Prostate gland (tissue), 2 donors: ENCODE measurements at regions not wholly inside any gene's neighbourhood (a gene's known extent, or its start where the extent isn't known, plus 50 kb on each side); places are given as distances from the start of the nearest gene placed in this dataset.

Experiments used
- CTCF ChIP-seq, 4 experiments: fragments of 200-600 bp in 2 of 4; fragments of 450-650 bp in 2 of 4; sonication (generic) in 2 of 4; IDR thresholded peaks; 1 replicate in 3 of 4; 2 replicates in 1 of 4; pipeline ENCODE4 v1.5.1; 2016 to 2019; ENCODE audit warnings: antibody characterized with exemption in 4 of 4, mild to moderate bottlenecking in 2 of 4, moderate library complexity in 2 of 4
- POLR2A ChIP-seq: fragments of 450-650 bp; IDR thresholded peaks from one replicate; pipeline ENCODE4 v1.6.1; 2016; ENCODE audit warnings: antibody characterized with exemption, mild to moderate bottlenecking
- POLR2AphosphoS5 ChIP-seq: sonication (generic); formaldehyde crosslinking; IDR thresholded peaks from one replicate; pipeline ENCODE4 v1.6.1; 2017; ENCODE audit warnings: antibody characterized with exemption

DNA sequence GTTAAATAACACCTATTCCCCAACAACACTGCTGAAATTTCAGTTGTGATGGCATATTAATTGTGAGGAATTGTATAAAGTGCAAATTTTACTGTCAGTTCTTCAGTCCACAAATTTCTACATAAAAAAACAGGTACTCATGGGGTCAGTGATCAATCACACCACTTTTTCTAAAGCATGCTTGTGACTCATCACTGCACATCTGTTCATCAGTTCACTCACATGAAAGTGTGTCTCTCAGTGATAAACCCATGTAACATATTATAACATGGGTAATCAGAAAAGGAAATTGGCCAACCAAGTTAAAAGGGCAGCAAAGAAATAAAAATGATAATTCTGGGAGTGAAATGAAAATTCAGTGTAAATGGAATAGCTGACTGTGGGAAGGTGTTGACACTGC is 234.7 kb upstream of the FKBP1C start:
- TF ChIP-seq CTCF (IDR thresholded peaks at IDR 0.05), result no peak
- no peak for TF ChIP-seq POLR2AphosphoS5
- TF ChIP-seq POLR2A, result no peak
